Stimulated activated CD4-positive, alpha-beta T cell treated with anti-CD3 and anti-CD28 coated beads, TNF-alpha, amount 100 ng/mL, for 48 hours (primary cell): ENCODE measurements at regions not wholly inside any gene's neighbourhood (a gene's known extent, or its start where the extent isn't known, plus 50 kb on each side); places are given as distances from the start of the nearest gene placed in this dataset.

Experiments
- DNase-seq, 3 donors: peaks; one replicate each; pipeline ENCODE4 v3.0.0-alpha.2; 2020; ENCODE audit warnings: low read depth in 3 of 3

- no peak for DNase-seq
These were observed 70.2 kb upstream of the EGLN3 start for GRCh38 chr14:34021096-34021495.

- DNase-seq, result no peak
These were observed 69.1 kb upstream of the EGLN3 start for GRCh38 chr14:34020014-34020413.

GRCh38 chr14:34018564-34019244 lies 67.8 kb upstream of the EGLN3 start:
- DNase-seq, result no peak

GRCh38 chr14:34018125-34018524 lies 67.3 kb upstream of the EGLN3 start:
- no peak for DNase-seq

GRCh38 chr14:34015383-34015782 lies 64.5 kb upstream of the EGLN3 start:
- DNase-seq, result no peak

- no peak for DNase-seq
These were observed 64.1 kb upstream of the EGLN3 start for GRCh38 chr14:34014936-34015335.

- no peak for DNase-seq
These were observed 62.8 kb upstream of the EGLN3 start for GRCh38 chr14:34013721-34014060.

GRCh38 chr14:34012978-34013720 lies 62.3 kb upstream of the EGLN3 start:
- DNase-seq, result no peak

- DNase-seq, result no peak
These were observed 61.5 kb upstream of the EGLN3 start for GRCh38 chr14:34012369-34012768.

- DNase-seq, result no peak
These were observed 59.1 kb upstream of the EGLN3 start for GRCh38 chr14:34009956-34010355.

GRCh38 chr14:34007902-34008301 lies 57.0 kb upstream of the EGLN3 start:
- no peak for DNase-seq

GRCh38 chr14:34005901-34006300 lies 55.0 kb upstream of the EGLN3 start:
- DNase-seq, result no peak

GRCh38 chr14:34004881-34005280 lies 54.0 kb upstream of the EGLN3 start:
- DNase-seq, result no peak

GRCh38 chr14:34003691-34004090 lies 52.8 kb upstream of the EGLN3 start:
- no peak for DNase-seq

GRCh38 chr14:34003082-34003668 lies 52.3 kb upstream of the EGLN3 start:
- no peak for DNase-seq
